PC-3 (cell line): ENCODE measurements at regions not wholly inside any gene's neighbourhood (a gene's known extent, or its start where the extent isn't known, plus 50 kb on each side); places are given as distances from the start of the nearest gene placed in this dataset.

Experiments used
- ATAC-seq: fragments of 200-7000 bp; cut with Tn5 transposase; 2 replicates; pipeline ENCODE4 v1.9.1; 2020; ENCODE audit warnings: mild to moderate bottlenecking, moderate library complexity
- BruUV-seq: library from RNA; stranded (reverse); fragments of 400-500 nt; replicated peaks from 2 replicates; lab custom pipeline; 2021; lab: Mats Ljungman, UMichigan
- CTCF ChIA-PET: fragments of 300-600 bp; sonication (Branson Sonifier 250); formaldehyde crosslinking; loops from one replicate; lab custom pipeline; 2022; ENCODE audit warnings: antibody characterized with exemption; lab: Charles Lee
- POLR2A ChIA-PET: fragments of 300-600 bp; sonication (Branson Sonifier 250); formaldehyde crosslinking; loops from one replicate; lab custom pipeline; 2022; ENCODE audit warnings: antibody characterized with exemption; ENCODE audit not compliant: unreplicated experiment; lab: Charles Lee
- DNase-seq: peaks from one replicate; pipeline ENCODE4 v3.0.0-alpha.2; 2015
- H2AFZ ChIP-seq: fragments of 300-600 bp; sonication (generic); 2 replicates; pipeline ENCODE4 v1.6.0; 2016; ENCODE audit warnings: antibody characterized with exemption, low read length
- H3F3A ChIP-seq: fragments of 300-600 bp; sonication (generic); one replicate; pipeline ENCODE4 v1.6.0; 2017; ENCODE audit warnings: antibody characterized with exemption, low read length, control low read depth, mild to moderate bottlenecking; ENCODE audit not compliant: unreplicated experiment
- H3K27ac ChIP-seq: fragments of 300-600 bp; sonication (generic); 2 replicates; pipeline ENCODE4 v1.5.1; 2016; ENCODE audit warnings: mild to moderate bottlenecking, low read length
- H3K27me3 ChIP-seq: fragments of 300-600 bp; sonication (generic); 2 replicates; pipeline ENCODE4 v1.6.1; 2016; ENCODE audit warnings: low read length, mixed read lengths
- H3K36me3 ChIP-seq: fragments of 300-600 bp; sonication (generic); 2 replicates; pipeline ENCODE4 v1.6.1; 2016; ENCODE audit warnings: low read depth, mixed run types, low read length, mixed read lengths
- H3K4me1 ChIP-seq: fragments of 300-600 bp; sonication (generic); 2 replicates; pipeline ENCODE4 v1.5.1; 2016; ENCODE audit warnings: low read length; ENCODE audit not compliant: insufficient read depth
- H3K4me2 ChIP-seq: fragments of 300-600 bp; sonication (generic); 2 replicates; pipeline ENCODE4 v1.6.0; 2016; ENCODE audit warnings: low read length
- H3K4me3 ChIP-seq: fragments of 300-600 bp; sonication (generic); 2 replicates; pipeline ENCODE4 v1.5.1; 2016; ENCODE audit warnings: mild to moderate bottlenecking, low read length, mixed read lengths
- H3K79me2 ChIP-seq: fragments of 300-600 bp; sonication (generic); 2 replicates; pipeline ENCODE4 v1.6.1; 2017; ENCODE audit warnings: low read length, mixed read lengths
- H3K9ac ChIP-seq: fragments of 300-600 bp; sonication (generic); 2 replicates; pipeline ENCODE4 v1.6.0; 2016; ENCODE audit warnings: mild to moderate bottlenecking, low read length
- H3K9me2 ChIP-seq: fragments of 300-600 bp; sonication (generic); replicated peaks from 2 replicates; pipeline ENCODE4 v1.6.1; 2016; ENCODE audit warnings: mixed run types, low read length, mixed read lengths
- H3K9me3 ChIP-seq: fragments of 300-600 bp; sonication (generic); 2 replicates; pipeline ENCODE4 v1.6.1; 2016; ENCODE audit warnings: low read length, mixed read lengths
- H4K20me1 ChIP-seq: fragments of 300-600 bp; sonication (generic); 2 replicates; pipeline ENCODE4 v1.6.1; 2016; ENCODE audit warnings: low read length, mixed read lengths
- EZH2 ChIP-seq: fragments of 300-600 bp; sonication (generic); IDR thresholded peaks from one replicate; pipeline ENCODE4 v1.6.1; 2017; ENCODE audit warnings: antibody characterized with exemption, mild to moderate bottlenecking, low read length; ENCODE audit not compliant: unreplicated experiment
- EZH2phosphoT487 ChIP-seq: fragments of 300-600 bp; sonication (generic); IDR thresholded peaks from 2 replicates; pipeline ENCODE4 v1.6.1; 2018; ENCODE audit warnings: mild to moderate bottlenecking, antibody characterized with exemption, low read length, borderline replicate concordance
- intact Hi-C: fragments of 100-400 bp; cut with micrococcal nuclease; formaldehyde crosslinking; loops from 2 replicates; pipeline ENCODE4 v1.9.0; 2023
- TF ChIP-seq, protein P1 (sequence below): fragments of 300-600 bp; sonication (generic); conservative IDR thresholded peaks from 2 replicates; pipeline ENCODE4 v1.5.1; 2017; ENCODE audit warnings: antibody characterized with exemption, low read depth, mild to moderate bottlenecking, low read length

DNA sequence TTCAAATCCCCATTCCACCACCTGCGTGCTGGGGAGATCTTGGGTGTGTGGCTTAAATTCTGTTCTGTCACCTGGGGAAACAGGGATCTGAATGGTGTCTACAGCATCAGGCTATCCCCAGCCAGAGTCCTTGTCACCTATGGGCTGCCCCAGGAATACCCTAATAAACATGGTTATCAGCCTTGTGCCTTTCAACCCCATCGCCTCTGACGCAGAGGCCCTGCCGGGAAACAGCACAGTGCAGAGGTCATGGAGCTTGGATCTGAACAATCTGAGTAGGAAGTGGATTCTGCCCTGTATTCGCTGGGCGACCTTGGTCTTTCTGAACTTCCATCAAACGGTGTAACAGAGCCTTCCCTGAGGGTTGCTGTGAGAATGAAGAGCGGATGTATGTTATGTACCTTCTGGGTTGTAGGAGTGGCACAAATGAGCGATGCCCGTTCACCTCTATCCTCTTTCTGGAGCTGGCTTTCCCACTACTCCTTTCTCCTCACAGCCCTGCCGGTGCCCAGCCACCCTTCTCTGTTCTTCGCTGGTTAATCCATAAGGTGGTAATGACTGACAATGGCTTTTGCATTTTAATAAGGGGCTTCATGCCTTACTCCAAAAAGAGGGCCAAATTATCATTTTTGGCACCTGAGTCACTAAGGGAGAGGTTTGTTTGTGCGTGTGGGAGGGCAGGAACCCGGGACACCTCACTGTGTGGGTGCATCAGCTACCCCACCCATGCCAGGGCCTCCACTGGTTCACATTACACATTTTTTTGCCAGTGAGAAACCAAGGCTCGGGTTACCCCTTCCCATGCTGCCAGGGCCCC, 256.5 kb downstream of the MYCN start:
- POLR2A ChIA-PET, result no interaction called here

DNA sequence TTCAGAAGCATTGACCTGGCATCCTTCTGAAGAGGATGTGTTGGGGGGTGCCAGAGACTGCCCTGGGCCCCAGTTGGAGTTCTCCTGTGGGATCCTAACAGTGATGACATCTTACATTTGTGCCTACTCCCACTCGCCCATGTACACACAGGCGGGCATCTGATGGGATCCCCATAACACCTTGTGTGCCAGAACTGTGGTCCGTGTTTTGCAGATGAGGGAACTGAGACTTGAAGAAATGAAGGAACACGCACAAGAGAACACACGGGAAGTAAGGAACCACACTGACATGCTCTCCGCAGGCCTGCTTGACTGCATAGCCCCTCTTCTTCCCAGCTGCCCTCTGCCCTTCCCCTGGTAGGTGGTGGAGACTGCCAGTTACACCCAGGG, 255.3 kb downstream of the MYCN start:
- Histone ChIP-seq H3K9ac (no peak overlapping the region), H3K79me2 (no peaks in the 10 kb centered on the region), H3K4me1 (no peaks in the 10 kb centered on the region), H3K9me3 (0 out of 2 replicates have a peak, but pooled peaks cover 5% of the 10 kb centered on the region), H3K27me3 (no peaks in the 10 kb centered on the region), H3K9me2 (no peaks in the 10 kb centered on the region), H4K20me1 (no peaks in the 10 kb centered on the region), H3K36me3 (no peaks in the 10 kb centered on the region), H2AFZ (no peak overlapping the region), H3K27ac (no peak overlapping the region), H3K4me3 (no peak overlapping the region), H3K4me2 (no peak overlapping the region), H3F3A (no peaks in the 10 kb centered on the region)
- ATAC-seq (no peak), DNase-seq (no peak)
- no TSS peak for BruUV-seq
- no peak for TF ChIP-seq EZH2
- TF ChIP-seq, protein P1, sequence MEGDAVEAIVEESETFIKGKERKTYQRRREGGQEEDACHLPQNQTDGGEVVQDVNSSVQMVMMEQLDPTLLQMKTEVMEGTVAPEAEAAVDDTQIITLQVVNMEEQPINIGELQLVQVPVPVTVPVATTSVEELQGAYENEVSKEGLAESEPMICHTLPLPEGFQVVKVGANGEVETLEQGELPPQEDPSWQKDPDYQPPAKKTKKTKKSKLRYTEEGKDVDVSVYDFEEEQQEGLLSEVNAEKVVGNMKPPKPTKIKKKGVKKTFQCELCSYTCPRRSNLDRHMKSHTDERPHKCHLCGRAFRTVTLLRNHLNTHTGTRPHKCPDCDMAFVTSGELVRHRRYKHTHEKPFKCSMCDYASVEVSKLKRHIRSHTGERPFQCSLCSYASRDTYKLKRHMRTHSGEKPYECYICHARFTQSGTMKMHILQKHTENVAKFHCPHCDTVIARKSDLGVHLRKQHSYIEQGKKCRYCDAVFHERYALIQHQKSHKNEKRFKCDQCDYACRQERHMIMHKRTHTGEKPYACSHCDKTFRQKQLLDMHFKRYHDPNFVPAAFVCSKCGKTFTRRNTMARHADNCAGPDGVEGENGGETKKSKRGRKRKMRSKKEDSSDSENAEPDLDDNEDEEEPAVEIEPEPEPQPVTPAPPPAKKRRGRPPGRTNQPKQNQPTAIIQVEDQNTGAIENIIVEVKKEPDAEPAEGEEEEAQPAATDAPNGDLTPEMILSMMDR, result no peak
- TF ChIP-seq EZH2phosphoT487, result no peak
- intact Hi-C loops, result no loop called here
- POLR2A ChIA-PET, result no interaction called here
- CTCF ChIA-PET, result no interaction called here

More for the DNA sequence above, 256.5 kb downstream of the MYCN start:
- CTCF ChIA-PET, result no interaction called here
- Histone ChIP-seq H3F3A (no peaks in the 10 kb centered on the region), H3K79me2 (no peaks in the 10 kb centered on the region), H3K36me3 (no peaks in the 10 kb centered on the region), H3K4me1 (no peaks in the 10 kb centered on the region), H3K4me3 (no peak overlapping the region), H2AFZ (no peak overlapping the region), H3K27ac (no peak overlapping the region), H3K27me3 (no peaks in the 10 kb centered on the region), H4K20me1 (no peaks in the 10 kb centered on the region), H3K9me3 (0 out of 2 replicates have a peak, but pooled peaks cover 5% of the 10 kb centered on the region), H3K9me2 (no peaks in the 10 kb centered on the region), H3K9ac (no peak overlapping the region), H3K4me2 (no peak overlapping the region)
- no peak for DNase-seq
- TF ChIP-seq EZH2phosphoT487, result no peak
- ATAC-seq, result no peak
- BruUV-seq, result no TSS peak
- intact Hi-C loops, result no loop called here

DNA sequence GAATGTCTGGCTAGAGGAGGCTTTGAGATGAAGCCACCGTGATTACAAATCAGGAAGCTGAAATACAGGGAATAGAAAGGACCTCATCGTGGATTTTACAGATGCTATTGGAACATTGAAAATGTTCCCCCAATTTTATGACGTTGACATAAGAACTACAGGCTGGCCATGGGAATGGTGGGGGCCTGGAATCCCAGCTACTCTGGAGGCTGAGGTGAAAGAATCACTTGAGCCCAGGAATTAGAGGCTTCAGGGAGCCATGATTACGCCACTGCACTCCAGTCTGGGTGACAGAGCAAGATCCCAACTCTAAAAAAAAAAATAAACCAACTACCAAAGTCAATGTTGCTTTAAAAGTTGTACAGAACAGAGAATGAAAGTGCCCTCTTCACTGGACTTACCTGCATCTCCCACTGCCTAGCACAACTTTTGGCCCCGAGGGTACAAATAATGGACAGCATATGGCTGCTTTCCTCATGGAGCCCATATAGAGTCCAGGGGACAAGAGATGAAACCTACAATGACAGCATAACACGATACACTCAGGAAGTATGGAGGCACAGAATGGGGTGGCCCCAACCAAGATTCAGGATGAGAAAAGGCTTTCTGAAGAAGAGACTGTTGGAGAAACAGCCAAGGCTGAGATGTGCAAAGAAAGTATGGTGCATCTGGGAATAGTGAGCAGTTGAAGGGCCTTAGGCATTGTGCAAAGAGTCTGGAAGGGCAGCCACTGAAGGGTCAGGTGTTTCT, 254.8 kb downstream of the MYCN start:
- Histone ChIP-seq H3K4me1 (no peaks in the 10 kb centered on the region), H2AFZ (no peak overlapping the region), H4K20me1 (no peaks in the 10 kb centered on the region), H3F3A (no peaks in the 10 kb centered on the region), H3K4me2 (no peak overlapping the region), H3K9me3 (0 out of 2 replicates have a peak, but pooled peaks cover 5% of the 10 kb centered on the region), H3K9ac (no peak overlapping the region), H3K27me3 (no peaks in the 10 kb centered on the region), H3K36me3 (no peaks in the 10 kb centered on the region), H3K27ac (no peak overlapping the region), H3K4me3 (no peak overlapping the region), H3K9me2 (no peaks in the 10 kb centered on the region), H3K79me2 (no peaks in the 10 kb centered on the region)
- intact Hi-C loops, result no loop called here
- DNase-seq (no peak), ATAC-seq (no peak)
- BruUV-seq, result no TSS peak
- POLR2A ChIA-PET, result no interaction called here
- CTCF ChIA-PET, result no interaction called here
- TF ChIP-seq EZH2, result no peak
